Fibroblast of skin of right biceps (primary cell): ENCODE measurements at regions not wholly inside any gene's neighbourhood (a gene's known extent, or its start where the extent isn't known, plus 50 kb on each side); places are given as distances from the start of the nearest gene placed in this dataset.
A peak's percentile ranks its signal among the peaks of the same experiment; 100 is the strongest.

Experiments
- DNase-seq: peaks from one replicate; pipeline ENCODE4 v3.0.0-alpha.2; 2013

DNA sequence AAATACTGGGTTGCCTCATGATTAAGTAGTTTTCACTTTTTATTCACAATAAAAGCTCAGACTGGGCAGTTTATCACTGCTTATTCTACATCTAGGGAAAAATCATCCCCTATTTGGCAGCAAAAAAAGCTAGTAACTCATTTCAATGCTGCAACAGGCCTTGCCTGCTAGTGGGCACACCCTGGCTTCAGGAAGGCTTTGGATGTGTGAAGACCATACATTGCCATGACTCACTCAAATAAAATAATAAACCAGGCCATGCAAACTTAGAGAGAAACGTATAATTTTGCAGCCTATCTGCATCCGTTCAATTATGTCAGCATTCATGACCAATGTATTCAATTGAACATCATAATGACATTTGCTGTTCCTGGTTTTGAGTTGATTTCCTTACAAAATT lies 402.9 kb downstream of the PIK3R1 start:
- no peak for DNase-seq

DNA sequence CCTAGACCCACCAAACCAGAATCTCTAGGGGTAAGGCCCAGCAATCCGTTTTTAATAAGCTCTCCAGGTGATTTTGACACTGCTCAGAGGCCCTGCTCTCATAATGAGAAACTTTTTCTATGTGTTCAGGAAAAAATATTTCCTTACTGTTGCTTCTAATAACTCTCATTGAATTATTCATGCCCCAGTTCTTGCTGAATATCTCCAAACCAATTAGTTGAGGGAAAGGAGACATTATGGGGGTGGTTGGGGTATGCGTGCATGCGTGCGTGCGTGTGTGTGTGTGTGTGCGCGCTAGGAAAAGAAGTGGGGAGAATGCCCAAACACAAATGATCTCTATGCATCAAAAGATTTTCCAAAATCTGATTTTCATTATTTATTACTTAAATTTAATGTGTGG lies 411.4 kb downstream of the PIK3R1 start:
- no peak for DNase-seq

DNA sequence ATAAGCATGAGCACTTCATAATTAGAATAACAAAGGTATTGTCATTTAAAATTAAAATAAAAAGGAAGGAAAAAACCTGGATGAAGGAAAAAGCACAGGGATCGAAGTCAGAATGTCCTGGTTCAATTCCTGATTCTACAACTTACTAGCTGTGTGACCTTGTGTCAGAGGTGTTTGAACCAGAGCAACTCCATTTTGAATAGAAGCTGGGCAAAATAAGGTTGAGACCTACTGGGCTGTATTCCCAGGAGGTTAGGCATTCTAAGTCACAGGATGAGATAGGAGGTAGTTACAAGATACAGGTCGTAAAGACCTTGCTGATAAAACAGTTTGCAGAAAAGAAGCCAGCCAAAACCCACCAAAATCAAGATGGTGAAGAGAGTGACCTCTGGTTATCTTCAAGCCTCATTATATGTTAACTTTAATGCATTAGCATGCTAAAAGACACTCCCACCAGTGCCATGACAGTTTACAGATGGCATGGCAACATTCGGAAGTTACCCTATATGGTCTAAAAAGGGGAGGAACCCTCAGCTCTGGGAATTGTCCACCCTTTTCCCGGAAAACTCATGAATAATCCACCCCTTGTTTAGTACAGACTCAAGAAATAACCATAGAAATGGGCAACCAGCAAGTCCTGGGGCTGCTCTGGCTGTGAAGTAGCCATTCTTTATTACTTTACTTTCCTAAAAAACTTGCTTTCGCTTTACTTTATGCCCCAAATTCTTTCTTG lies 412.7 kb downstream of the PIK3R1 start:
- DNase-seq = no peak

DNA sequence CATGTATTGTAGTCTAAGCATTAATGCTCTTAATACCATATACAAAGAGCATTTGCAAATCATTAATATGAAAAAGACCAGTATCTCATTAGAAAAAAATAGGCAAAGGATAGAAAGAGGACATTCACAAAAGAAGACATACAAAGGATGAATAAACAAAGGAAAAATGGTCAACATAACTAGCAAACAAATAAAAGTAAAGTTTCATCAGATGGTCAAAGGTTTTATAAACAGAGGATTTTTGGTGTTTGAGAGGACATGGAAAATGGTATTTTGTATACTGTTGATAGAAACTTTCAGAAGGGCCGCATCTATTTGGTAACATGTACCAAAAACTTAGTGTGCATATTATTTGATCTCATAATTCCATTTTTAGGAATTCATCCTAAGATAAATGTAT lies 414.8 kb downstream of the PIK3R1 start:
- DNase-seq = no peak

DNA sequence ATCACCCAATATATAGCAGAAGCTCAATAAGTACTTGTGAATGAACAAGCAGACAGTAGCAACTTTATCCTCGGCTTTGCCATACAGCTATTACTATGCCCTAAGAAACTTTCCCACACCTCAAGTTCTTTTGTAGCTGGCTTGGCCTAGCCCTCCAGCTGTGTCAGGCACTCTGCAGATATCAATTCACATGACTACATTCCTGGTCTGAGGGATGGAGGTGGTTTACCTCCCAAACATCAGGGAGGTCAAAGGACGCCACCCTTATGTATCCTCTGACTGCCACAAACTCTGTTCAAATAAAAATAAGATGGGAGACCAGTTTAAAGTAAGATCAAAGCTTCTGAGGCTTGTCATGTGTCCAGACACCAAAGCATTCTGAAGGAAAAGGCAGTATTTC lies 416.3 kb downstream of the PIK3R1 start:
- DNase-seq = no peak

DNA sequence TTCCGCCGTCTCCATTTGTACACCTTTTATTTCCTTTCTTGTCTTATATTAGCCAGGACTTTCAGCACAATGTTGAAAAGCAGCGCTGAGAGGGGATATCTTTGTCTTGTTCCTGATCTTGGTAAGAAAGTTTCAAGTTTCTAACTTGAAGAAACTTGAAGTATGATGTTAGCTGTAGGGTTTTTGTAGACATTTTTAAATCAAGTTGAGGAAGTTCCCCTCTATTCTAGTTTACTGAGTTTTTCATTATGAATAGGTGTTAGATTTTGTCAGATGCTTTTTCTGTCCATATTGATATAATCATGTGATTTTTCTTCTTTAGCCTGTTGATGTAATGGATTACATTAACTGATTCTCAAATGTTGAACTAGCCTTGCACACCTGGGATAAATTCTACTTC lies 425.7 kb downstream of the PIK3R1 start:
- DNase-seq = no peak

DNA sequence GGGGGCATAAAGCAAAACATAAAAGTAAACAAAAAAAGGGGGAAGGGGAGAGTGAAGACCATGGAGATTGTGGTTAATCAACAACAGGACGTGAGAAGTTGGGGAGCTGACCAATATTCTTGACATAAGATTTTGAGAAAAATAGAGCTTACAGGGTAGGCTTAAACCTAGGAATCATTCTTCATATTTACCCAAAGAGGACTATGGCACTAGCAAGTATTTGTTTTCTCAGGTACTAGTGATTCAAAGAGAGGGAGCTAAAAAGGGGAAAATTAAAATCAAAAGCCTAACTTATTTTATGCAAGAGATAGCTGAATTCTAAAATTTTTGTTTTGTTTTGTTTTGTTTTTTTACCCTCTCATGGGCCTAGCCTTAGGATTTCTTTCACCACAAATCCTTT lies 427.5 kb downstream of the PIK3R1 start:
- DNase-seq = no peak

DNA sequence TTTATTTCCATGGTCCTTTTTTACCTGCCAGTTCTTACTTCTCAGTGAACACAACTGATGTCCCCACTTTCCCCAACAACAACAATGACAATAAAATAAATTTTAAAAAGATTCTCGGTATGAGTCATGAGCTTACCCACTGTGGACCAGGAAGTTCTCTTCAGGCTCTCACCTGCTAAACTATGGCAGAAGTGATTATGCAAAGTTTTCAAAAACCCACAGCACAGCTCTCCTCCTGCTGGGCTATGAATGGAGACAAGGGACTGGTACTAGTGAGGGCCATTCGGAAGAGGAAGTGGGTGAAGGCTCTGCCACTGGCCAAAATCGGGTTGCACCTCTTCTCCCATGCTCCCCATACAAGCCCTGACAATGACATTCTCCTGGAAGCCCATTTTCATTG lies 429.4 kb downstream of the PIK3R1 start:
- DNase-seq = no peak

DNA sequence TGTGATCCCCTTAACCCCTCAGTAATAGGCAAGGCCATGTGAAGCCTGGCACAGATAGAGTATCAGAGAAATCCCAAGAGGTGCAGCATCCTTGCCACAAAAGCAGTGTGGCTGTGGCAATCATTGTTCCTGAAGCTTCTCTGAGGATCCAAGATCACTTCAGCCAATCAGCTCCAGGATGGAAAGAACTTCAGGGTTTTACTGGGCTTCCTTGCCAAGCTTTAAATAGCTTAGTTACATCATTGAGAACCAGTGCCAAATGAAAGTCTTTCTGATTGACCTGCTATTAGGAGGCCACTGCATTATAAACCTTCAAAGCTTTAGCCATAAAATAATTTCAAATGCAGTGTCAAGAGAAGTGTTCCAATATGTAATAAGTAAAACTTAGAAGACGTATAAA lies 430.6 kb downstream of the PIK3R1 start:
- no peak for DNase-seq

DNA sequence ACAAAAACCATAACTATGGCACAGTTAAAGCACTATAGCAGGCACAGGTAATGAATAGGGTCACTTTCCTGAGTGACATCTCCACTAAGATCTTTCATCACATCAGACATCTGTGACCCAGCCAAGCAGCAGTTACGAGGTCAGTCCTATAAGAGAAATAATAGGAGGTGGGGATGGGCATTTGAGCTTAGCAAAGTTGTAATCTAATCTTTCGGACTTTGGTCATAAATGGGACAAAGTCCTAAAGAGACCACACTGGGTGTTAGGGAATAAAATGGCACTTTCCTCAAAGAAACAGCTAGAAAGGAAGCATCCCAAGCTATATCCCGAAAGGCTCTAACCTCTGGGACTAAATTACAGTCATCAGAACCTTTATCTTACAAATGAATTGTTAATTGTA lies 432.2 kb downstream of the PIK3R1 start:
- no peak for DNase-seq

DNA sequence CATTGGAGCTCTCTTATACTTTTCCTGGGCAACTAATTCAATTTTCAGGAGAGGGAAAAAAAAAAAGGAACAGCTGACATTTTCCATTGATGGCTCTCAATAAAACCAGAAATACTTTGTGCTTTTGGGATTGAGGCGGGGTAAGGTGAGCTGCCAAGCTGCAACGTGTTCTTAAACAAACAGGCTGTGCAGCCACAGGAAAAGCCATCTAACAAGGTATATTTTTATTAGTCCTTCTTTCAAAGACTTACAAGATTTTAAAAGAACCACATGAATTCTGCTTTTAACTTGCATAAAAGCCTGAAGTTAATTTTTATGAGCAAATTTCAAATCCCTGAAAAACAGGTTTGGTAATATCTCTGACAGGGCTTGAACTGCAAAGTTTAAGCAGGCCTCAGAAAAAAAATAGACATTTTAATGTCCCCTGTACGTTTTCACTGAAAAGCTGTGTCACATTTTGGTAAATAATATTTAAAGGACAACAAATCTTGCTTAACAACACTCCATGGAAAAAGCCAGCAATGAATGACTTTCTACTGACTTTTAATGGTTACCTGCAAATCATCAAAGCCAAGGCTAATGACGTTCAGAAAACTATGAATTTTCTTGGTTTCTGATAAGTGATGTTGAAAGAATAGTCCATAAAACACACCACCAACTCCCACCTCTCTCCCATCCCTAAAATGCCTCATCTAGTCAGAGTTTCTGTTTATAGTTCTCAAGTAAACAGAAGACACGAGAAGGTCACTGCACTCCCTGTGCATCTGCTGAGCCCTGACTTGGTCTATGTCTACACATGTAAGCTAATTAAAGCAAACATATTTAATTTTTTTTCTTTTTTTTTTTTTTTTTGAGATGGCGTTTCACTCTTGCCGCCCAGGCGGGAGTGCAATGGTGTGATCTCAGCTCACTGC lies 433.6 kb downstream of the PIK3R1 start:
- no peak for DNase-seq

DNA sequence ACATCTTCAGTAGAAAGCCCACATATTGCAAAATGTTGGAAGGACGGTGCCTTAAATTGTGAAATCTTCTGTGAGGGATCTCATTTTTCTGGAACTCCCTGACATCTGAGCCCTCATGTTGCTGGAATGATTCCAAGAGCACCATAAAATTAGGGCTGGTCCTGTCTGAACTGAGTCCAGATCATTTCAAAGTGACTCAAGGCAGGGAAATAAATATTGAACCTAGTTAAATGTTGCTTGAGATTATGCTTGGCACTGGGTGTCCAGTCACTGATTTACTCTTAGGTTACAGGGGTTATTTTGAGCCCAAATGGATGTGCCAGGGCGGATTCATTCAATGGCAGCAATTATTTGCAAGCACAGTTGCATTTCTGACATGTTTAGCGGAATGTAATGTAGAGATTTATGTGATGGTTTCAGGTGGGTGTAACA lies 437.0 kb downstream of the PIK3R1 start:
- DNase-seq = peak; percentile 71

DNA sequence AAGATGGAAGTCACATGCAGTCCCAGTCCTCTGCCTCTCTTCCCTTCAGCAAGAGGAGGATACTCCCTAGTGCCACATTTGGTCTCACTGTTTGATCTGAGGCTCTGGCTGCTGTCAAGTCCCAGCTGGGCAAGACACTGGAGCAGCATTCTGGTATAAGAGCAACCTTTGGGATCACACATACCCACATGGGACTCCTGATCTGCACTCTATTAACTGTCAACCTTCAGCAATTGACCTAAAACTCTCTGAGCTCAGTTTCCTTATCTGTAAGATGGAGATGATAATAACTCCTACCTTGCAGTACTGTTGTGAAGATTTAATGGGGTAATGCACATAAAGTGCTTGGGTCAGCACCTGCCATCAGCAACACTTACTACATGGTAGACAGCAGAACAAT lies 437.9 kb downstream of the PIK3R1 start:
- DNase-seq = no peak

DNA sequence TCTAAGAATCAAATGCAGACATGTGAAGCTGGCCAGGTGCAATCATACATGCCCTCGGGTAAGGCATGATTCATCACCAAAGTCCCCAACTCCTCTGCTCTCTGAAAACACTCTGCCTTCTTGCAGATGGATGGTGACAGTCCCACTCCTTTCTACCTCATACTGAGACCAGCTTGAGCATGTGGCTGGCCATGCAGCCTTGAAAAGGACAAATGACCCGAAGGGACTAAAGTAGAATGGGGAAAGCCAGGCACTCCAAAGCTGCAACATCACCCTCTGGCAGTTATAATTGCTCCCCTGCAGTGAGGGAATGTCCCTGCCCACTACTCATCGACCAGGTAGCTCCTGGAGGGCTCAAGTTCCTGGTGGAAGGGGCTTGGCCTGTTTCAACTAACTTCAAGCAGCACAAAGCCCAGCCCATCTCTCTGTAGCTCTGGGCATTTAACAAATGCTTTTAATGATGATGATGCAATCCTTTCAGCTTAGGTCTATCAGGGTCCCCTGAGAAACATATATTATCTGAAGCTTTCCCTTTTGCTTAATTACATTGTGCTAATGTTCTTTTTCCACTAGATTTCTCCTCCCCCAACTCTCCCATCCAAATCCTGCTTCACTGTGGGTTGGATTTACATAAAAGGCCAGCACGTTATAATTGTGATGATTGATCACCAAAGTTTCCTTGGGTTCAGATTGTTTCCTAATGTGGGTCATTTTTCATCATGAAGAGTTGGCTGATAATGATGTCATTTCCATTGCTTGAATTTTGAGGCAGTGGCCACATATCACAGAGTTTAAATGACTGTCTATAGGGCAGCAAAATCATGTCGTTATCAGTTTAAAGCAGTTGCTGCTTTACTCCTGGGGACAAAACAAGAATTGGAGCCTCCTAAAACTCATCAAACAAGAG lies 436.5 kb upstream of the SLC30A5 start:
- DNase-seq = peak; percentile 46

DNA sequence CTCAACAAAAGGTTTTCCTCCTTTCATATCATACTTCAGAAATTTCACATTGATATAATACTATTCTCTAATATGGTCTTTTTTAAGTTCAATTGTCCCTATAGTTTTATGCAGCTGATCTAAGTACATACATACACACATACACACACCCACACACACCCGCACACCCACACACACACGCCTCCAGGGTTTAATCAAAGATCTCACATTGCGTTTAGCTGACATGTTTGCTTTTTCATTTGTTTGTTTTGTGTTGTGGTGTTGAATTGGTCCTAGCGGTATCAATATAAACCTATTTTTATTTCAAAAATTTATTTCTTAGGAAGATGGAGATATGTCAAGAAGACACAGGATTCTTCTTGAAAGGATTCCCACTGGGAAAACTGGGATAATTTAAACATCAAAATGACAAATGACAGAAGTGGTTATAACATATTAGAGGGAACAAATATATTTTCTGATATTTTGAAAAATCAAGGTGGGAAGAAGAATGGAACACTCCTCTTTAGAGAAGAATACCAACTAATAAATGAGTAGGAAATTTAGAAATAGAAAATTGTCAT lies 434.9 kb upstream of the SLC30A5 start:
- no peak for DNase-seq

DNA sequence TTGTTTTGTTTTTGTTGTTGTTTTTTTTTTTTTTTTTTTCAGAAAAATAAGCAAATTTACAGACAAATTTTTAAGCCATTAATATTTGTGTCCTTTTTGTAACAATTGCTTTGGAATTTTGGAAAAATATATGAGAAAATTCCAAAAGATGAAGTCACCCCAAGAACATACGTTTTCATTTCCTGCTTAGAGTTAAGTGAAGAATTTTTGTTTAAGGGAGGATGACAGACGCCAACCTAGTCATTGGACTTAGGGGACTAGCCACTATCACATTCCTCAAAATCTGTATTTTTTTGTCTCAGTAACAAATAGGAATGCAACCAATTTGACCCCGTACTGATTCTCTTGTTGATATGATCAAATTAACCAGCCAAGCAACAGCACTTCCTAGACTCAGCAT lies 433.9 kb upstream of the SLC30A5 start:
- peak; percentile 81 for DNase-seq

DNA sequence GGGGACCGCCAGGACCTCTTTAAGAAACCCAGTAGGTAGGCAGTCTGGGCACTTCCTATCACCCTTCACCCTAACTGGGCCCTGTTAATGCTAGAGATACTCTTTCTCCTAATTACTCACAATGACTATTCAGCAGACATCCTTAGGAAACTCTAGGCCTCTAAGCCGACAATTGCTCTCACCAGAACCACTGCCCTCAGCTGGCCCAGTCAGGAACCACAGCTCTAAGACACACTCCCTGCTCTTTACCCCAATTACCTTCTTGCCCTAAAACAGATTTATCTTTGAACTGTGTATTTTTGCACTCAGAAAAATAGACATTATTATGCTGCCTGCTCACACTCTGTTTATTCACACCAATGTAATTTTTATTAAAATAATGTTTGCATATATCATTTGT lies 432.6 kb upstream of the SLC30A5 start:
- peak; percentile 31 for DNase-seq

DNA sequence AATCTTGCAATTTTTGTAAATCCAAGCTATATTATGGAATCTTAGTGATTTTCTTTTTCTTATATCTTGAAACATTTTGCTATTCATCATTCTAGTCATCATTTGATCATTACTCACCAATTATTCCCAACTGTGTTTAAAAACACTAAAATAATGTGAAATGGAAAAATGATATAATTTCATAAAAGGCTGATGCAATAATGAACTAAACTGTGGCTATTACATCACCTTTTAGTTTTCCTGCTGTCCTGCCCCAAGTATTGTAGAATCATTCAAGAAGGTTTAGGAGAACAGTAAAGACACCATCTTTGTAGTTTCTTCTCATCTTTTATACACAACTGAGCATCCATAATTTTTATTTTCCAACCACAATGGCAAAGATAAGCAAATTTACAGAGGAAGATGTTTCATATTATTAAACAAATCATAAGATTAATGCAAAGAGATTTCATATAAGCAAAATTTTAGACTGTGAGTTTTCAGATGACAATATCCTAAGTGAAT lies 431.0 kb upstream of the SLC30A5 start:
- DNase-seq = peak; percentile 26

DNA sequence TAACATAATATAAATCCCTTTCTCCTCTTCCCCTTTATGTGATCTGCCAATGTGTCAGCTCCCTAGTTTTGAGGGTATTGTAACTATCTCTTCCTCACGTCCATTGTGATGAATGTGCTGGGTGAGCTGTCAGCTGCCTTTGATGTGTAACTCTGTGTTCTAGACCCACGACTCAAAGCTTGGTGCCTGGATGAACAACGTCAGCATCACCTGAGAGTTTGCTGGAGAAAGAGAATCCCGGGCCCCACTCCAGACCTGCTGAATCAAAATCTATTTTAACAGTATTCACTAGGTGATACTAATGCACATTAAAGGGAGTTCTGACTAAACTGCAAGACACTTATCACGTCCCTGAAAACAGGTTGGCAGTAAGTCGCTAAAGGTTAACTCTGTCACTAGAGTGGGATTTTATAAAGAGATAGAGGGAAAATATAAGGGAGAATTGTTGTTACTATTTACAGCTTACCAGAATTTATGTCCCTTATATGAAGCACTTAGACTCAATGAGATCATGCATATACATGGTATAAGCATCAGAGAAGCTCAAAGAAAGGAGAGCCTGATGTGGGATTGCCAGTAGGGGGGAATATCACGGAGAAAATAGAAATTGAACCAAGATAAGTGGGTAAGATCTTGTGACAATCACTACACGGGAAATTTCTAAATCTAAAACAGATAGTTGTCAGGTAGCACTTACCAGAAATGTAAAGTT lies 423.8 kb upstream of the SLC30A5 start:
- no peak for DNase-seq

DNA sequence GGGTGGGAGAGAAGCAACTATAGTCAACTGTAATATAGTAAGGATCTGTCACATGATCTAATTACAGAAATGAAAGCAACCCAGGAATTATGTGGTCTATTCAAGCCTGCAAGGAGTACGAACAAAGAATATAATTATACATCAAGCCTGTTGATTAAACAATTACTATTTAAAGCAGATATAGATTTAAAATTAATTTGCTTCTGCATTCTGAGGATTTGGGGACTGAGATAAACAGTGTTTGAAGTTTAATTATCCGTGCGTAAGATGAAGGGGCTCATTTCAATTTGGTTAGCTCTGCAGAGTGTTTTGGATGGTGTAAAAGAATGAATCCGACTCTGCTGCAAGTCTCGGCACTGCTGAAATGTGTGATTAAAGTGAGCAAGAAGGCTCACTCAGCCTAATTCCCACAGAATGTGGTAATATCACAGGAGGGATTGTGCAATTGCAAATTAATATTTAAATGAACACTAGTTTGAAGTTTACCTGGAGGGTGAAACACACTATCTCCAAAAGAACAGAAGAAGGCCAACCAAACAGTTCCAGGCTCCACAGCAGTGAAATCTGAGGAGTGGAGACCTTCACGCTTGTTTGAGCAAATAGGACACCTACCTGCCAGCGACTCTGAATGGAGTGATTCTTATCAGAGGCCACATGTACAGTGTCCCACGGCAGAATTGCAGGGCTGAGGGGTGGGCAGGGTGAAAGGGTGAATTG lies 420.6 kb upstream of the SLC30A5 start:
- DNase-seq = no peak

DNA sequence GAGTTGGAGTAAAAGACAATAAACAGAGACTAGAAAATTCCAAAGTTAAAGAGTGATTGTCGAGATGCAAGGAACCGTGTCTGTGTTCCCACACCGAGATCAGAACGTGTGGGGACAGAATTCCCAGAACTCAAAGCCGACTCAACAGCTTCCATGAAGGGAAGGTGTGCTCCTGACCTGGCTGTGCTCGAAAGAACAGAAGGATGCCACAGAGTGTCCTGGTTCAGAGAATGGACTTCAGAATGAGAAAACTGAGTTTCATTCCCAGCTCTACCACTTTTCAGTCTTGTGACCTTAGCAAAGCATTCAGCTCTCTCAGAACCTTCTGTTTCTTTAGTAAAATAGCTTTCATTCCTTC lies 420.0 kb upstream of the SLC30A5 start:
- no peak for DNase-seq
